Nucleus accumbens (tissue), 56 donors: ENCODE measurements at regions not wholly inside any gene's neighbourhood (a gene's known extent, or its start where the extent isn't known, plus 50 kb on each side); places are given as distances from the start of the nearest gene placed in this dataset.

Experiments used
- DNase-seq, 56 donors: peaks; one replicate each; lab custom pipeline; 2025; lab: John Stamatoyannopoulos, UW

- DNase-seq: no peak
Measured at GRCh38 chr4:19803406-19803805, 448.3 kb upstream of the SLIT2 start.

GRCh38 chr4:19793831-19794230, 457.9 kb upstream of the SLIT2 start:
- no peak for DNase-seq

GRCh38 chr4:19791422-19792123, 460.1 kb upstream of the SLIT2 start:
- no peak for DNase-seq

GRCh38 chr4:19786616-19787015, 465.1 kb upstream of the SLIT2 start:
- DNase-seq: no peak

- DNase-seq: no peak
Measured at GRCh38 chr4:19783667-19784223, 468.0 kb upstream of the SLIT2 start.

GRCh38 chr4:19780871-19781270, 470.8 kb upstream of the SLIT2 start:
- no peak for DNase-seq

GRCh38 chr4:19776929-19777328, 474.8 kb upstream of the SLIT2 start:
- no peak for DNase-seq

- DNase-seq: no peak
Measured at GRCh38 chr4:19776021-19776459, 475.7 kb upstream of the SLIT2 start.

GRCh38 chr4:19774690-19775256, 476.9 kb upstream of the SLIT2 start:
- no peak for DNase-seq

GRCh38 chr4:19772581-19772980, 479.1 kb upstream of the SLIT2 start:
- DNase-seq: no peak

- DNase-seq: no peak
Measured at GRCh38 chr4:19756661-19757060, 495.0 kb upstream of the SLIT2 start.

GRCh38 chr4:19752599-19752998, 499.1 kb upstream of the SLIT2 start:
- DNase-seq: no peak

GRCh38 chr4:19748519-19749479, 502.9 kb upstream of the SLIT2 start:
- no peak for DNase-seq

- DNase-seq: no peak
Measured at GRCh38 chr4:19746377-19746776, 505.3 kb upstream of the SLIT2 start.

GRCh38 chr4:19743115-19743638, 508.5 kb upstream of the SLIT2 start:
- DNase-seq: no peak

- DNase-seq: no peak
Measured at GRCh38 chr4:19739101-19739651, 512.5 kb upstream of the SLIT2 start.

GRCh38 chr4:19736968-19737756, 514.5 kb upstream of the SLIT2 start:
- DNase-seq: no peak

- no peak for DNase-seq
Measured at GRCh38 chr4:19735012-19735411, 516.7 kb upstream of the SLIT2 start.

GRCh38 chr4:19729886-19730651, 521.6 kb upstream of the SLIT2 start:
- no peak for DNase-seq
